Activated CD8-positive, alpha-beta memory T cell treated with anti-CD3 and anti-CD28 coated beads, Interleukin-2, amount 50 U/mL, for 4 hours (primary cell): ENCODE measurements at regions not wholly inside any gene's neighbourhood (a gene's known extent, or its start where the extent isn't known, plus 50 kb on each side); places are given as distances from the start of the nearest gene placed in this dataset.
"Not testable (repeated sequence)": the region's sequence is repeated elsewhere in the genome, so short reads cannot be mapped to it uniquely, and the experiment has no call there.

Experiments
- DNase-seq: peaks from one replicate; pipeline ENCODE4 v3.0.0-alpha.2; 2020

GRCh38 chr7:25602730-25603426 is 374.6 kb upstream of the NPVF start:
- DNase-seq, result not testable (repeated sequence)

- DNase-seq, result not testable (repeated sequence)
Measured at GRCh38 chr7:25603427-25603740, 375.1 kb upstream of the NPVF start.

- no peak for DNase-seq
Measured at GRCh38 chr7:25611196-25611595, 382.9 kb upstream of the NPVF start.

DNA sequence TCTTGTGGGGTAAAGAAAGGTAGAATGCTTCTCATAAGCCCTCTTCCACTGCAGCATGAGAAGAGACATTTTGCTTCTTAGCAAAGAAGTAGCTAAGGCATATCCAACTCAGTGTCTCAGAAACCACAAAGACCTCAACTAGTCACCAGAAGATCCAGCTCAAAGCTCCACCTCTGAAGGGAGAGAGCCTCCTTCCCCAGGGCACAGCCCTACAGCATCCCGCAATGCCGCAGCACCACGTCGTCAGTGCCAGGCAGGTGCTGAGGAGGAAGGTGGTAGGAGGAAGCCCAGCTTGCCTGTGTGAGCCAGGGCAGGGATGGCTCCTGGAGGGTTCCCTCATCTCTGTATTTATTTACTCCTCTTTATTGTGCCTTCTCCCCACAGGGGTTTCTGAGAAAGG is 385.6 kb upstream of the NPVF start:
- no peak for DNase-seq

GRCh38 chr7:25614415-25614814 is 386.1 kb upstream of the NPVF start:
- no peak for DNase-seq

- no peak for DNase-seq
Measured at GRCh38 chr7:25615003-25615402, 386.7 kb upstream of the NPVF start.

- no peak for DNase-seq
Measured at GRCh38 chr7:25615593-25615992, 387.3 kb upstream of the NPVF start.

DNA sequence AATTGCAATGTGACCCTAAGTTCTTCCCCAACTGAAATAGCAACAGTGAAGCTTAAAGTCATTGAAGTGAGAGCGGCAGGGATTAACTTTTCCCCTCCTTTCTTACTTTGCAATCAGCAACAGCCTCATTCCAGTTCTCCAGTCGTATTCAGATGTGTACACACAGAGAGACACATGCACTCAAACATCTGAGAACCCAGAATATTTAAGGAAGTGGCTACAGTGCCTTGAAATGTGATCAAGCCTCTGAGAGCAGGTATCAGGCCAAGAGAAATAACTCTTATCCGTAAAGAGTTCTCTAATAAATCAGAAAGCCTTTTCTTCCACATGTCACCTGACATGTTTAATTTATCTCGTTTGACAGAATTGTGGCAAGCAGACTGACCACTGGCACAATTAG is 388.9 kb upstream of the NPVF start:
- DNase-seq, result no peak

DNA sequence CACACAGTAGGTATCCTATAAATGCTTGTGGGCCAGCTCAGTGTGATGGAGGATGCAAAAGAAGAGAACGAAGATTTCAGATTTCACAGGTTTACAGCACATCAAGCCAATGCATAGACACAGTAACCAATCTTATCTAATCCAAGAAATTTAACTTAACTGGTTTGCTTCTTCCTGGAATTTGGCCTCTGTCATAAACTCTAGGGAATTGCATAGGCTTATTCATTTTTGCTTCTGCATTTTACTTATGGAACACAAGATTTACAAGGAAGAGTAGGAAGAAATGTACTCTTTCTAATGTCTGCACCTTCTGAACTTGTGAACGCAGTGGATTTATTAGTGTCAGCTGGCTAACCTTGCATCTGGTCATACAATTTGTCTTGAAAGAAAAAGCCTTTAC is 389.4 kb upstream of the NPVF start:
- DNase-seq, result no peak

DNA sequence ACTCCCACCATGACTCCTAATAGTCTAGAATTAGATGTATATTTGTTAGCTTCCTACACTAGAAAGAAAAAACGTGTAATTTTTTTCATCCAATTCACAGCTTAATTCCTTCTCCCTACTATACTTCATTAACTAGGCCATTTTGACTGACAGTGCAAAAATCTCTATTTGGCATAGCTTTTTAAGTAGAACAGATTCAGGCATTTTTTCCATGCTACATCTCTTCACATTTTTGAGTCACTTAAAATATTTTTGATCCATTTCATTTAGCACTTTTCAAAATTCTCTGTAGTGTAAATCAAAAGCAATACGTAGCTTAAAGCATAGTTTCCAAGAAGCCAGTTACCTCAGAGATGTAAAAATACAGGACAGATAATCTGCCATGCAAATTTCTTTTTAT is 391.1 kb upstream of the NPVF start:
- no peak for DNase-seq

- DNase-seq, result no peak
Measured at GRCh38 chr7:25619963-25620799, 391.9 kb upstream of the NPVF start.

GRCh38 chr7:25621993-25622392 is 393.7 kb upstream of the NPVF start:
- no peak for DNase-seq

DNA sequence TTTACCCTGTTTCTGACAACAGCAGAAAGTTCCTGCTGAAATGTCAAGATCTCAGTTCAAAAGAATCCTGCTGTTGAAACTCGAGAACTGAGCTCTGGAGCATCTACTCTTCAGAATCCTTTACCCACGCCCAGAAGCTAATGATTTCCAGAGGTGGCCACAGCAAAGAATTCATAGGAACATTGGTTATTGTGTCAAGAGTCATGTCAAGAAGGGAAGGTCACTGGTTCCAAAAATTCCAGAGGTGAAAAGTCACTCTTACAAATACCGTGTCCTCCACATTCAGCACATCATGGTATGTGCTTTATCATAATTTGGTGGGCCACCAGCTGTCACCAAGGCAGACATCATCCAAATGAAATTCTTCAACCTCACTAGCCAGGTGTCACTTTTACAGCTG is 394.4 kb upstream of the NPVF start:
- no peak for DNase-seq

DNA sequence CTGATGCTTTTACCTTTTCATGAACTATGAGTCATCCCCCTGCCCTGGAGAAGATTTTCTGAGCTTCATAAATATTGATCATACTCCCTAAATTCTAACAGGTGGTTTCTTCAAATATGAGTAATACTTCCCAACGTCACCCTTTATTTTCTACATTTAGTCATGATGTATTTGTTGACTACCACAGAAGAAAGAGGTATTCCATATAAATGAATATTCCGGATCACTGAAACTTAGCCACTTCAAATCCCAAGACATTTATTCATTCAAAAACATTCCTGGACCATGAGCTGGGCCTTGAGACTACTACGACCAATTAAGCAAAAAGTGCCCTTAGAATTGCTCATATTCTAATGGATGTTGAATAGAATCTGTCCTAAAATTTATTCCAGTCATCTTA is 395.8 kb upstream of the NPVF start:
- no peak for DNase-seq

DNA sequence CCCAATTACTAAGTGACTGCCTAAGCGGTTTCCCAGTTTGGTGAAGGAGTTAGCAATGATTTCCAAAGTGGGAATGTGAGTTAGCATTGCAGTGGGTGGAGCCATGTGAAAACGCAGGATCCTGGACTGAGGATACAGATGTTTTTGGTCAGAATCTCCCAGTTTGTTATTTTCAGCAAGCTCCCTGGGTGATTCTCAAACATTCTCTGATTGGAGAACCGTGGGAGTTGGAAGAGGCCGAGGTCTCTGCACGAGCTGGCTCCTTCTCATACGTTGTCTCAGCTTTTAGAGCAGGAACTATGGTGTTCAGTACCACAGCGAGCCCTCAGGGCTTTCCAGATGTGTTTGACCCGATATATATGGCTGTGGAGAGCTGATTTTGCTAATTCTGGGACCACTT is 396.5 kb upstream of the NPVF start:
- no peak for DNase-seq

DNA sequence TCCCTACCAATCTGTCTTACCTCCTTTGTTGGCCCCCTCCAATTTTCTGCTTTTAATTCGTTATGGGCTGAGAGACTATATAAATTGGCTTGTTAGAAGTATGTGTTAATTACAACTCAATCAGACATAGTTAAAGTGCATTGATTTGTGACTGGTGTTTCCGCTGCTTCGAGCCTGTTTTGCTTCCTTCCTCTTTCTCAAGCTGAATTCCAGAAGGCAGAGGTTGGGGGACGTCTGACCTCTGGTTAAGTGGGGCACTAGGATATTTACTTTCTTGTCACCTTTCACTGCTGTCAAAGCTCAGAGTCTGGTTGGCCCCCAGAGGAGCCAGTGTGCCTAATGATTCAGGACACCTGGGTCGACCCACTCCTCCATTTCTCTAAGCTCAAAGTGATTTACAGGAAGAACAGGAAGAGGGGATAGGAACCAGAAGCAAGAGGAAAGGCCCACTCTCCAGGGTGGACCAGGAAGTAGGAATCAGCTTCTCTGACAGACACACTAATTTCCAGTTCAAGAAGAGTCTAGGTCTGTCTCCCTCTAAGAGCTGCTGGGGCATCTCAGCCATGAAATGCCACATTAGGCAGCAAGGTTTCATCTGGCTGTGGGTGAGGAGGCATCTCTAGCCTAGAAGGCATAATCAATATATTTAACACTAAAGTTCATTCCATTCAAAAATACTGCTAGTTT is 397.2 kb upstream of the NPVF start:
- DNase-seq, result no peak

- no peak for DNase-seq
Measured at GRCh38 chr7:25626451-25627131, 398.3 kb upstream of the NPVF start.

DNA sequence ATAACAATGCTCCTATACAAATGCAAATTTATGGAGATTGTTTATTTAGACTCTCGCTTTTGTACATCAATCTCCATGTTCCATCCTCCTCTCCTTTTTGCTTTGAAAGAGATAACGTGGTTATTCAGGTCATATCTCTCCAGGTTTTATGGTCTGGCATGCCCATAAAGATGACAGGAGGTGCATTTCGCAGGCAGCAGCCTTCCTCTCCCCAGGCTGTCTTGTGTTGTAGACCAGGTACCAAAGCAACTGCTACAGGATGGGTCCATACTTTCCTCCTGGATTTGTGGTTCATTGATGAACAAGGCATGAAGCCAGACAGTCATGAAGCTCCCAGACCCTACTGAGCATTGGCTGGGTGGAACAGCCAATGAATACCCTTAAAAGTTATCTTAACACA is 400.2 kb upstream of the NPVF start:
- DNase-seq, result no peak

GRCh38 chr7:25632616-25633015 is 404.3 kb upstream of the NPVF start:
- DNase-seq, result no peak

DNA sequence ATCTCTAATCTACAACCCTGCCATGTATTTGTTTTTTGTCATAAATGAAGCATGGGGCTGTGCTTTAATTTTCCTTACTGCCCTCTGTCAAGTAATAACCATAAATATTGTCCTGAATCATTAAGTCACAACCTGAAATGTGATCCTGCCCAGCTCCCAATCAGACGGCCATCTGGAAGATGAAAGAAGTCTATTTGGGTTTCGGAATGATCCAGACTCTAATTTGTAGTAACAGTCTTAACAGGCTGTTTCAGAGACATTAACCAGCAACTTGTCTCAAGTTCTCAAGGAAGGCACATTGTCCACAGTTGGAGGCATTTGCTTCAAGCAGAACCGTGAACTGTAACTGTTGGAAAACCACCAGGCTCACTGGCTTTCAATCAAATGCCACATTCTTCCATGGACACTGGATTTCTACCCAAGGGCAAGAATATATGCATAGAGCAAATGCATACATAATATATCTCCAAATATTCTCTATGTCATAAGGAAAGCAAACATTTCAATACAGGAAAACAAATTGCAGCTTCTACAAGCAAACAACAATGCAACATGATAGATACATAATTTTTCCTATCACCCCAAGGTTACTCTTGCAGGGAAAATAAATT is 405.2 kb upstream of the NPVF start:
- DNase-seq, result no peak

DNA sequence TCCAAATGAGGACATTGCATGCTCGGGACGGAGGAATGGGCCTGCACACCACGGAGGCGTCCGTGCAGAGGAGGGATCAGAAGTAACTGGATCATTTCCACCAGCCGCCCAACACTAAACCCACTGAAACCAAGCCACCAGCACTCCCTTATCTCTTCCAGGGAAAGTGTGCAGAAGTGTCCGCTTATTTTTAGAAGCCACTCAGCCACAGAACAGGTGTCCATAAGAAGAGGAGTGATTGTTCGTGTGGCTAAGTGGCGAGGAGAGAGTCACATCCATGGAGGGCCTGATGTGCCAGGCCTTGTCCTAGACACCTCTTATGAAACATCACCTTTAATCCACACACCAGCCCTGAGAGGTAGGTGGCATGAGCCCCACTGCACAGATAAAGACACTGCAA is 407.9 kb upstream of the NPVF start:
- no peak for DNase-seq

DNA sequence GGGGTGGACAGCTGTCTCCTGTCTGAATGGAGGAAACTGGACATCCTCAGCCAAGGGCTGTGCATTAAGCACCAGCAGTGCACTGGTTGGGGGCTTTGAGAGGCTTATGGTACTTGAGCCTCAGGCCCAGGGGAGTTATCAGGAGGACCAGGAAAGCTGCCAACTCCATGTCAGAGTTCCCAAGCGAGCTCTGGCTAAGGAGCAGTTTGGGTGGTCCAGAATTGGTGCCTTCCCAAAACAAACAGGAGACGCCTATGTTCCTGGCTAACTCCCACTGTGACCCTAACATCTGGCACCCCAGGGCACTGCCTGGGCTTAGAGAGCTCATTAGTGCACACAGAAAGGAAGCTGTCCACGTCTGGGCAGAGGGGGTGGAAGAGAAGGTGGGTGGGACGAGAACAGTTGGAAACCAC is 408.6 kb upstream of the NPVF start:
- no peak for DNase-seq

DNA sequence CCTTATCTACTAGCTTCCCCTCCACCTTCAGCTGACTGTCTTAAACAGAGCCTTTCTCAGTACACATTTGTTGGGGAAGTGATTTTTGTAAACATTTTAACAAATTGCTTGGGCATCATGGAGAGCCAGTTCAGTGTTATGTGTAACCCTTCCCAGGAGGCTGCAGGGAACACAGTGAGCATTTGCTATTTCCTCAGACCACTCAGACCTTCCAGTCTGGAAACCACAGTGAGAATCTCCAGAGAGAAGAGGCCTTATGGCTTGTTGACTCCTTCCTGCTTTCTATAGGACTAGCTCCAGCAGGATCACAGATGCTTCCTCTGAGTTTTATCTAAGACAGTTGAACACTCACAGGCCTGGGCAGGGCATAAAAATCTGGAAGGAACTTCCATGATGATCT is 409.8 kb upstream of the NPVF start:
- no peak for DNase-seq
